SK-N-SH (cell line): ENCODE measurements at regions not wholly inside any gene's neighbourhood (a gene's known extent, or its start where the extent isn't known, plus 50 kb on each side); places are given as distances from the start of the nearest gene placed in this dataset.

ENCODE experiments used
- CTCF ChIA-PET: fragments of 300-600, 350-600 bp; formaldehyde crosslinking; extraction: SDS; loops from one replicate; lab custom pipeline; 2021; lab: Yijun Ruan, JAX
- POLR2A ChIA-PET: fragments of 350-600 bp; sonication (Branson Sonifier 250); formaldehyde crosslinking; extraction: SDS; loops from one replicate; lab custom pipeline; 2020; ENCODE audit warnings: antibody characterized with exemption, inconsistent platforms; lab: Yijun Ruan, JAX
- DNase-seq: peaks from one replicate; pipeline ENCODE4 v3.0.0; 2012
- H2AFZ ChIP-seq: fragments of 200-600 bp; sonication (generic); 2 replicates; pipeline ENCODE4 v1.8.1; 2016; ENCODE audit warnings: antibody characterized with exemption, mild to moderate bottlenecking, low read depth
- H3F3A ChIP-seq: fragments of 200-600 bp; sonication (generic); replicated peaks from 2 replicates; pipeline ENCODE3; 2016; ENCODE audit warnings: antibody characterized with exemption, mild to moderate bottlenecking; ENCODE audit not compliant: insufficient read depth
- H3K27ac ChIP-seq, 2 experiments: fragments of 200-500 bp in 1 of 2; fragments of 200-600 bp in 1 of 2; sonication (Bioruptor generic) in 1 of 2; sonication (generic), shearing (Covaris generic) in 1 of 2; 2 replicates each; pipeline versions ENCODE4 v1.5.1 to v1.6.1; 2014 to 2016; ENCODE audit warnings: low read depth in 2 of 2, inconsistent platforms in 1 of 2, low read length in 1 of 2, mild to moderate bottlenecking in 1 of 2, mixed read lengths in 1 of 2
- H3K27me3 ChIP-seq: fragments of 200-600 bp; sonication (generic), shearing (Covaris generic); 2 replicates; pipeline ENCODE4 v1.6.1; 2016; ENCODE audit warnings: mixed run types; ENCODE audit not compliant: insufficient read depth
- H3K36me3 ChIP-seq, 2 experiments: fragments of 200-500 bp in 1 of 2; fragments of 200-600 bp in 1 of 2; sonication (Bioruptor generic) in 1 of 2; sonication (generic) in 1 of 2; replicated peaks in 1 of 2; 2 replicates each; pipeline versions ENCODE3 to v1.5.1; 2014 to 2016; ENCODE audit warnings: low read length in 1 of 2, mild to moderate bottlenecking in 1 of 2; ENCODE audit not compliant: insufficient read depth in 2 of 2, control insufficient read depth in 1 of 2
- H3K4me1 ChIP-seq, 2 experiments: fragments of 200-500 bp in 1 of 2; fragments of 200-600 bp in 1 of 2; sonication (Bioruptor generic) in 1 of 2; sonication (generic), shearing (Covaris generic) in 1 of 2; 2 replicates each; pipeline versions ENCODE4 v1.5.1 to v1.6.1; 2014 to 2016; ENCODE audit warnings: low read depth in 1 of 2, low read length in 1 of 2, mixed run types in 1 of 2; ENCODE audit not compliant: insufficient read depth in 2 of 2, control insufficient read depth in 1 of 2
- H3K4me2 ChIP-seq: fragments of 200-600 bp; sonication (generic), shearing (Covaris generic); 2 replicates; pipeline ENCODE4 v1.6.1; 2017; ENCODE audit warnings: mixed run types
- H3K4me3 ChIP-seq, 2 experiments: fragments of 200-500 bp in 1 of 2; fragments of 200-600 bp in 1 of 2; sonication (Bioruptor generic) in 1 of 2; sonication (generic), shearing (Covaris generic) in 1 of 2; 2 replicates each; pipeline versions ENCODE4 v1.5.1 to v1.8.1; 2014 to 2016; ENCODE audit warnings: low read depth in 2 of 2, inconsistent platforms in 1 of 2, low read length in 1 of 2, mild to moderate bottlenecking in 1 of 2, mixed read lengths in 1 of 2, moderate library complexity in 1 of 2
- H3K79me2 ChIP-seq: fragments of 200-600 bp; sonication (generic); 2 replicates; pipeline ENCODE4 v1.8.1; 2017; ENCODE audit warnings: mild to moderate bottlenecking; ENCODE audit not compliant: insufficient read depth
- H3K9ac ChIP-seq: fragments of 200-600 bp; sonication (generic); 2 replicates; pipeline ENCODE4 v1.6.1; 2017; ENCODE audit warnings: mixed run types
- H3K9me2 ChIP-seq: fragments of 200-600 bp; sonication (generic); 2 replicates; pipeline ENCODE4 v1.6.1; 2017; ENCODE audit warnings: mixed run types
- H3K9me3 ChIP-seq: fragments of 200-600 bp; sonication (generic); 2 replicates; pipeline ENCODE4 v1.6.1; 2017; ENCODE audit warnings: mixed run types, mild to moderate bottlenecking, moderate library complexity
- H4K20me1 ChIP-seq: fragments of 200-600 bp; sonication (generic); 2 replicates; pipeline ENCODE4 v1.6.1; 2017; ENCODE audit warnings: mild to moderate bottlenecking, mixed run types; ENCODE audit not compliant: insufficient read depth
- ELF1 ChIP-seq: IDR thresholded peaks from 2 replicates; pipeline ENCODE4 v1.4.0; 2012
- EP300 ChIP-seq, 2 experiments: IDR thresholded peaks; 2 replicates each; pipeline versions ENCODE4 v1.4.0 to v1.6.1; 2012; ENCODE audit warnings: borderline replicate concordance in 1 of 2, low read depth in 1 of 2, low read length in 1 of 2
- EZH2phosphoT487 ChIP-seq: fragments of 200-600 bp; sonication (generic); IDR thresholded peaks from 2 replicates; pipeline ENCODE4 v1.6.1; 2017; ENCODE audit warnings: low read depth, mixed run types, mild to moderate bottlenecking, antibody characterized with exemption, moderate library complexity, borderline replicate concordance
- FOXM1 ChIP-seq: IDR thresholded peaks from 2 replicates; pipeline ENCODE4 v1.4.0; 2012; ENCODE audit warnings: low read depth, mild to moderate bottlenecking
- GABPA ChIP-seq: IDR thresholded peaks from 2 replicates; pipeline ENCODE4 v1.4.0; 2012; ENCODE audit warnings: low read depth, mild to moderate bottlenecking
- NFIC ChIP-seq: IDR thresholded peaks from 2 replicates; pipeline ENCODE4 v1.4.0; 2012; ENCODE audit warnings: borderline replicate concordance
- NRF1 ChIP-seq: IDR thresholded peaks from 2 replicates; pipeline ENCODE4 v1.6.1; 2012; ENCODE audit warnings: low read depth, mild to moderate bottlenecking, low read length
- RAD21 ChIP-seq: IDR thresholded peaks from 2 replicates; pipeline ENCODE4 v1.6.1; 2012; ENCODE audit warnings: mild to moderate bottlenecking, low read length
- RCOR1 ChIP-seq: fragments of 150-350 bp; IDR thresholded peaks from 2 replicates; pipeline ENCODE4 v1.6.1; 2017; ENCODE audit warnings: antibody characterized with exemption, low read length
- SMC3 ChIP-seq: IDR thresholded peaks from 2 replicates; pipeline ENCODE4 v1.6.1; 2012; ENCODE audit warnings: low read depth, low read length, improper control_type of control experiment
- YY1 ChIP-seq: IDR thresholded peaks from 2 replicates; pipeline ENCODE4 v1.4.0; 2012; ENCODE audit warnings: low read depth, mild to moderate bottlenecking
- WGBS: methylation state at CpG from one replicate; pipeline ENCODE4 v1.1.6; 2017; ENCODE audit warnings: low lambda C conversion rate; 5-methylcytosine and 5-hydroxymethylcytosine counted together
- TF ChIP-seq, protein P1 (sequence below): IDR thresholded peaks from 2 replicates; pipeline ENCODE4 v1.4.0; 2012; ENCODE audit warnings: low read depth, borderline replicate concordance
- TF ChIP-seq, protein P2 (sequence below): fragments of 150-350 bp; IDR thresholded peaks from 2 replicates; pipeline ENCODE4 v1.6.1; 2016; ENCODE audit warnings: mild to moderate bottlenecking, low read depth, low read length
- TF ChIP-seq, protein P3 (sequence below): fragments of 150-350 bp; IDR thresholded peaks from 2 replicates; pipeline ENCODE4 v1.6.1; 2017; ENCODE audit warnings: antibody characterized with exemption, low read length, low read depth, borderline replicate concordance

DNA sequence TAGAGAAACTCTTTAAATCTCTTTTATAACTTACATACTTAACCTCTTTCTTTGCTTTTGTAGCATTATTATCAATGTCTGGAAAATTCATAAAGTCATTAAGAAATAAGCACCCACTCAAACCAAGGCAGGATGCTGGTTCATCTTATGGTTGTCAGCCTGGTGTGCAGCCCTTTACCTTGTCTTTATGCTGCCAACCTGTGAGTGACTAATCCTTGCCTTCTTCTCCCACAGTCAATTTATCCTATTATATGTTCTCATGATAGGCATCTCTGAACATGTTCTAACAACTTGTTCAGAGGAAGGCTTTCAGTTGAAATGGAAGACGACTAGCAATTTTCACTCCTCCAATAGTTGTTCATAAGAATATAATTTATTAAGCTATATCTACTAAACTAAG lies 186.9 kb upstream of the CAND1 start (continued):
- TF ChIP-seq EZH2phosphoT487 (no peak), RAD21 (no peak), NRF1 (no peak), RCOR1 (no peak), ELF1 (no peak), EP300 (IDR thresholded peaks at IDR 0.05; ENCODE audit: borderline replicate concordance in 1 of 2, low read depth in 1 of 2, low read length in 1 of 2) (no peak), NFIC (no peak)
- TF ChIP-seq, protein P1, sequence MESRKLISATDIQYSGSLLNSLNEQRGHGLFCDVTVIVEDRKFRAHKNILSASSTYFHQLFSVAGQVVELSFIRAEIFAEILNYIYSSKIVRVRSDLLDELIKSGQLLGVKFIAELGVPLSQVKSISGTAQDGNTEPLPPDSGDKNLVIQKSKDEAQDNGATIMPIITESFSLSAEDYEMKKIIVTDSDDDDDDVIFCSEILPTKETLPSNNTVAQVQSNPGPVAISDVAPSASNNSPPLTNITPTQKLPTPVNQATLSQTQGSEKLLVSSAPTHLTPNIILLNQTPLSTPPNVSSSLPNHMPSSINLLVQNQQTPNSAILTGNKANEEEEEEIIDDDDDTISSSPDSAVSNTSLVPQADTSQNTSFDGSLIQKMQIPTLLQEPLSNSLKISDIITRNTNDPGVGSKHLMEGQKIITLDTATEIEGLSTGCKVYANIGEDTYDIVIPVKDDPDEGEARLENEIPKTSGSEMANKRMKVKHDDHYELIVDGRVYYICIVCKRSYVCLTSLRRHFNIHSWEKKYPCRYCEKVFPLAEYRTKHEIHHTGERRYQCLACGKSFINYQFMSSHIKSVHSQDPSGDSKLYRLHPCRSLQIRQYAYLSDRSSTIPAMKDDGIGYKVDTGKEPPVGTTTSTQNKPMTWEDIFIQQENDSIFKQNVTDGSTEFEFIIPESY = no peak
- TF ChIP-seq, protein P2, sequence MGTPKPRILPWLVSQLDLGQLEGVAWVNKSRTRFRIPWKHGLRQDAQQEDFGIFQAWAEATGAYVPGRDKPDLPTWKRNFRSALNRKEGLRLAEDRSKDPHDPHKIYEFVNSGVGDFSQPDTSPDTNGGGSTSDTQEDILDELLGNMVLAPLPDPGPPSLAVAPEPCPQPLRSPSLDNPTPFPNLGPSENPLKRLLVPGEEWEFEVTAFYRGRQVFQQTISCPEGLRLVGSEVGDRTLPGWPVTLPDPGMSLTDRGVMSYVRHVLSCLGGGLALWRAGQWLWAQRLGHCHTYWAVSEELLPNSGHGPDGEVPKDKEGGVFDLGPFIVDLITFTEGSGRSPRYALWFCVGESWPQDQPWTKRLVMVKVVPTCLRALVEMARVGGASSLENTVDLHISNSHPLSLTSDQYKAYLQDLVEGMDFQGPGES = no peak

DNA sequence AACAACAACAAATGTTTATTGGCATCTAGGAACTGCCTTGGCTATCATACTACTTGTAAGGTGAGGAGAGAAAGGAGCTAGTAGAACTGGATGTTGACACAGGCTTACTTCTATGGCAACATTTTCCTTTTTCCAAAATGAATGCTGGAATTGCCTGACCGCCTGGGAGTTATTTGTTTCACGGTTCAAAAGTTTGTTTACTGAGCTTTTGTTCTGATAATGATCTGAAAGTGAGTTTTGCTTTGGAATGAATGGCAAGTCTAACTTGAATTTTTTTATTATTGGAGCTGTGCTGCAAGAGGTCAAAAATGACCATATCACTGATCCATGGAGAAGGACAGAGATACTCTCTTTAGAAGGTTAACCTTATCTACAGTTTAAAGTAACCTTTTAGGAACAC lies 183.5 kb upstream of the CAND1 start:
- H3K79me2 ChIP-seq = no peaks in the 10 kb centered on the region
- 3% methylated on average over 2 of the region's 2 CpGs for WGBS
- no peaks in the 10 kb centered on the region for H4K20me1 ChIP-seq
- H3K27ac ChIP-seq = no peak overlapping the region
- no peaks in the 10 kb centered on the region; the same call in 1 of the 2 replicates for H3K27me3 ChIP-seq
- ChIA-PET POLR2A (no interaction called here), CTCF (no interaction called here)
- H3K4me2 ChIP-seq = no peak overlapping the region
- no peaks in the 10 kb centered on the region for H3K9me3 ChIP-seq
- DNase-seq = no peak
- TF ChIP-seq SMC3 = no peak
- no peak for TF ChIP-seq GABPA
- TF ChIP-seq YY1 = no peak
- TF ChIP-seq, protein P1 = no peak
- TF ChIP-seq NFIC = no peak
- TF ChIP-seq, protein P3, sequence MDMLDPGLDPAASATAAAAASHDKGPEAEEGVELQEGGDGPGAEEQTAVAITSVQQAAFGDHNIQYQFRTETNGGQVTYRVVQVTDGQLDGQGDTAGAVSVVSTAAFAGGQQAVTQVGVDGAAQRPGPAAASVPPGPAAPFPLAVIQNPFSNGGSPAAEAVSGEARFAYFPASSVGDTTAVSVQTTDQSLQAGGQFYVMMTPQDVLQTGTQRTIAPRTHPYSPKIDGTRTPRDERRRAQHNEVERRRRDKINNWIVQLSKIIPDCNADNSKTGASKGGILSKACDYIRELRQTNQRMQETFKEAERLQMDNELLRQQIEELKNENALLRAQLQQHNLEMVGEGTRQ = no peak
- TF ChIP-seq EZH2phosphoT487 = no peak
- no peak for TF ChIP-seq RCOR1
- TF ChIP-seq FOXM1 = no peak
- H3K36me3 ChIP-seq = no peaks in the 10 kb centered on the region
- H3K4me1 ChIP-seq = no peaks in the 10 kb centered on the region
- no peaks in the 10 kb centered on the region for H3F3A ChIP-seq
- H3K9ac ChIP-seq = no peak overlapping the region
- H3K9me2 ChIP-seq = no peaks in the 10 kb centered on the region
- H3K4me3 ChIP-seq = no peak overlapping the region
- H2AFZ ChIP-seq = no peak overlapping the region
